Fibroblast of peridontal ligament (primary cell): ENCODE measurements at regions not wholly inside any gene's neighbourhood (a gene's known extent, or its start where the extent isn't known, plus 50 kb on each side); places are given as distances from the start of the nearest gene placed in this dataset.

ENCODE experiments used
- DNase-seq: peaks from one replicate; pipeline ENCODE4 v3.0.0-alpha.2; 2010; ENCODE audit errors: extremely low read depth

DNA sequence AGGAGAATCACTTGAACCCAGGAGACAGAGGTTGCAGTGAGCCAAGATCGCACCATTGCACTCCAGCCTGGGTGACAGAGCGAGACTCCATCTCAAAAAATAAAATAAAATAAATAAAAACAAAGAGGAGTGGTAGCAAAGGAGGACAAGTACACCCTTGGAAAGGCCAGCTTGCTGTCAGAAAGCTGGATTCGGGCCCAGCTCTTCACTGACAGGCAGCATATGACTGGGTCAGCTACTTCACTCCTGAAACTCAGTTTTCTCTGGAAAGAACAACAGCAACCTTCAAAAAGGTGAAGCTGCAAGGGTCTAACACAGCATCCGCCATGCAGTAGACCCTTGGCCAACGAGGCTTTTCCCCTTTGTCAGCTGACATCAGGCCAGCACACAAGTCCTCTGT, 156.0 kb upstream of the TIAM1 start:
- no peak for DNase-seq

DNA sequence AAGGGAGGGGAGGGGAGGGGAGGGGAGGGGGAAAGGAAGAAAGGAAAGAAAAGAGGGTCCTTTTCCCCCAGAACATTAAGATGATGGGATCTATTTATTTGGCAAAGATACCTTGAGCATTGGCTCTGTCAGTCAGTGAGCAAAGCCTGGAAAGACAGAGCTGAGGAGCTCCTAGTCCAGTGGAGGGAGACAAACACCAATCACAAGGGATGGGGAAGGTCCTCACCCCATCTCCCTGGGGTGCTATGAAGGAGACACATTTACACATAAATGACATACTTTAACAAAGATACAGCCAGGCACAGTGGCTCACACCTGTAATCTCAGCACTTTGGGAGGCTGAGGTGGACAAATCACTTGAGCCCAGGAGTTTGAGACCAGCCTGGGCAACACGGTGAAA, 154.9 kb upstream of the TIAM1 start:
- no peak for DNase-seq

DNA sequence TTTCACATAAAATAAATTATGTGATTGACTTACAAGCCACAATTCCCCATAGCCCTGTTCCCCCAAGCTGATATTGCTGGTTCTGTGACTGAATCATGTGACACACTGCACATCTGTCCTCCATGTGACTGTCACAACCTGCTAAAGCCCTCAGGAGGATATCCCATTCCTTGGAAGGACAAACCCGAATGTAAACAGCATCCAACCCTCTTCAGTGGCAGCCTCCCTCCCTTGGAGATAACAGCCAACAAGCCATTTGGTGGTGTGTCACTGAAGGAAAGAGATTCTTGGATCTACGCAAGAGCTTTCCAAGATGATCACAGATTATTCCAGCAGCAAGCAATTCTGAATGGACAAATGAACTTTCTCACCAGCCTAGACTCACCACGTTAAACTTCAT, 153.9 kb upstream of the TIAM1 start:
- no peak for DNase-seq

DNA sequence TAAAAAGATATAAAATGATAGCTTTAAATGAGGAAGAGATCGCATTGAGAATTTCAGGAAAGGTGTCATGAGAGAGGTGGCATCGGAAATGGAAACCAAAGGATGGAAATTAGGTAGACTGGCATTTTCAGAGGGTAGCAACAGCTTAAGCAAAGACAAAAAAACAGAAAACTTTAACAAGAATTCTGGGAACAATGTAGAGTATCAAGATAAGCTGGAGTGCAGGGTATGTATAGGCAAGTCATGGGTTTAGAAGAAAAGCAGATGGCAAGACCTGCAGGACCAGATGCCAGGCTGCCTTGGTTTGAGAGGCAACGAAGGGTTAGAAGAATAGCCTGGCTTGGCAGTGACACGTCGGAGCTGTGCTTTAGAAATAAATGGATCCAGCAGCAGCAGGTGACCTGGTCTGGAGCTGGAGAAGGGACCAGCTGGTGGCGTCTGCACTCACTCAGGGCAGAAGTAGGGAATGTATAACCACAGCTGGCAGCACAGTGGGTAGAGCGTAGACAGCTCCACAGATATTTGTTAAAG, 149.4 kb upstream of the TIAM1 start:
- DNase-seq = no peak

DNA sequence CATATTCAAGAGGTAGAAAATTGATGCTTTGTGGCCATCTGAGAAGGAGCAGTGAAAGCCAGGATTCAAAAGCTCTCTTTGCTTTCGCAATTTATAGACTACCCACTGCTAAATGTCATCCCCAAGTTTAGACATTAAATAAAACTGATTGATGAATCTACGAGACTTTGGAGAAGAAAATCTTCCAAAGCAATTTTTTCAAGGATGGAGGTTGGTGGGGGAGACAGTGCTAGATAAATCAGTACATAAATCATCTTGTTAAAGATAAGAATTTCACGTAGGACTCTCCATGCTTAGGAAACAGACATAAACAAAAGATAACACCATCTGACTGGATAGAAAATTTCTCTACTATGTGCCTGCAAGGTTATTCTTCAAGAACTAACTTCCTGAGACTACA, 147.6 kb upstream of the TIAM1 start:
- no peak for DNase-seq

DNA sequence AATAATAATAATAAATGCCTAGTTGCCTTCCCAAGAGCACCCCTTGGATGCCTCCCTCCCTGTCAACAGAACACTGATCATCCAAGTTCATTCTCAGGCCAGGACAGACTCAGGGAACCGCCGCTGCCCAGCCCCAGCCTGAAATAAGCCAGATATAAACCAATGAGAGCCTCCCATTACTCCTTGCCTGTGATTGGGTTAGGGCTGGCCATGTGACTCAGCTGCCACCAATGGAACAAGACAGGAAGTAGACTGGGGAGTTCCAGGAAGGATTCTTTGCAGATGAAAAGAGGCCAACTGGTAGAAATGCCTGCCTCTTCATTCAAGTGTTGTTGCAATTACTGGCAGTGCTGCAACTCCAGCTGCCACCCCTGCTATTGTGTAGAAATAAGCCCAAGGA, 146.4 kb upstream of the TIAM1 start:
- no peak for DNase-seq

DNA sequence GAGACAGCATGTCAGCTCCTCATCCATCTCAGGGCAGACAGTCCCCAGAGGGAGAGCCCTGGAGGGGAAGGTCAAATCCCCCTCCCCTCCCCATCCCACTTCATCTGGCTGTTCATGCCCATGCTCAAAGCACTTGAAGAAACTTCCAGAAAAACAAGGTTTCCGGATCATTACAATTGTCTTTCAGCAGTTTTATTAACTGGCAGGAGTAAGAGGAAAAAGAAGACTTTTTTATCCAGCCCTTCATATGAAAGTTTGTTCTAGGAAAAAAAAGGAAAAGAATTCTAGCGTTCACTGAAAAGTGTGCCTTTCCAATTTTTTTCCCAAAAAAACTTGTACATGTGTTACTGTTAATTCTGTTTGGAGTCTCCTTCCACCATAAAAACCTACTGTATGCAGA, 145.7 kb upstream of the TIAM1 start:
- no peak for DNase-seq

DNA sequence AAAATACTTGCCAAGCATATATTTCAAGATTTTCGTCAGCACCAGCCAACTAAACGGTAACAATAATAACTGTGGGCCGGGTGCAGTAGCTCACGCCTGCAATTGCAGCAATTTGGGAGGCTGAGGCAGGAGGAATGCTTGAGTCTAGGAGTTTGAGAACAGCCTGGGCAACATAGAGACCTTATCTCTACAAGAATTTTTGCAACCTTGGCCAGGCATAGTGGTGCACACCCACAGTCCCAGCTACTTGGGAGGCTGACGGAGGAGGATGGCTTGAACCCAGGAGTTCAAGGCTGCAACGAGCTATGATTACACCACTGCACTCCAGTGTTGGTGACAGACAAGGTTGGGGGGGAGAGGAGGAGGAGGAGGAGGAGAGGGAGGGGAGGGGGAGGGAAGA, 145.0 kb upstream of the TIAM1 start:
- DNase-seq = no peak

DNA sequence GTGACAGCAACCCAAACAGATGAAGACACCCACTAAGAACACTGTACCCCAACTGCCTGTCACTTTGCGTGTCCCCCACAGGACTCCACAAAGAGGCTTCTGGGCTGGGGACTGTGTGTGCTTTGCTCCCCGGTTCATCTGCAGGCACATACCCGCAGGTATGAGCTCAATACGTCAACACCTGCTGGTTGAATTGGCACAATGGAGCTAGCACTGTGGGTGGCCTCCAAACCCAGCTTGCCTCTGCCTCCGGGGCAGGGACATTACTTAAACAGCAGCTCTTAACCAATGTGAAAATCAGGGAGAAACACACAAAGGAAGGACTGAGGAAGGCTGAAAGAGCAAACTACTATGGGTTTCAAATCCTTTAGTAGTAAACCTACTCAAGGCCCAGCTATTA, 140.2 kb upstream of the TIAM1 start:
- DNase-seq = no peak

DNA sequence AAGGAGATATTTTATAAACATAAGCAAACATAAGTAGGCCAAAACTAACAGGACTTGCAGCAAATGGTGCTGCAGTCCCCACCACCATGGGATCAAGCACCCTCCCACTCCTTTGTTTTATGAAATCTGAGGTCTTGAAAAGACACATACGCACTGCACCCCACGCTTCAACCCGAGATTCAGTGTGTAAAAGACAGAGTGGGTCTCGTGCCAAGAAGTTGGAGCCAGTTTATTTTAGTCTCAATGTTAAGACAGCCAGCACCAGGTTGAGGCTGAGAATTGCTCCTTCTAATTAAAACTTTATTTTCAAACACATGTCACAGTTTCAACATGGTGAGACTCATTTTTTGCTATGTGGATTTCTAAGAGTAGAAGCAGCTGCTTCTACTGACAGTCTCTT, 139.1 kb upstream of the TIAM1 start:
- DNase-seq = no peak

DNA sequence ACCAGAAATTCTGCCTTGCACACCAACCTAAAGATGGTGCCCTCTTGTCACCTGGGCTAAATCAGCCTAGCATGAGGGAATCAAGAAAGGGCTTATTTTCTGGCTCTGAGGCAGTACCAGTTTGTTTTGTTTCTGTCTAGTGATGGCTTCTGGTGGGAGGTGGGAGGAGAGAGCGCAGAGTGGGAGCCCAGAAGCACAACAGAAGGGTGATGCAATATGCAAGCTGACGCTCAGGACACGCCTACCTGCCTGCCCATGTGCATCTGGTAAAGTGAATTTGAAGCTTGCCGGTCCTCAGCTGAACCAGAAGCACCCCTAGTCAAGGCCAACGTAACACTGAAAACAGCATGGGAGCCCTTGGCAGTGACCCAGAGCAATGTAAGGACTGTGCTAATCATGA, 138.4 kb upstream of the TIAM1 start:
- DNase-seq = no peak

DNA sequence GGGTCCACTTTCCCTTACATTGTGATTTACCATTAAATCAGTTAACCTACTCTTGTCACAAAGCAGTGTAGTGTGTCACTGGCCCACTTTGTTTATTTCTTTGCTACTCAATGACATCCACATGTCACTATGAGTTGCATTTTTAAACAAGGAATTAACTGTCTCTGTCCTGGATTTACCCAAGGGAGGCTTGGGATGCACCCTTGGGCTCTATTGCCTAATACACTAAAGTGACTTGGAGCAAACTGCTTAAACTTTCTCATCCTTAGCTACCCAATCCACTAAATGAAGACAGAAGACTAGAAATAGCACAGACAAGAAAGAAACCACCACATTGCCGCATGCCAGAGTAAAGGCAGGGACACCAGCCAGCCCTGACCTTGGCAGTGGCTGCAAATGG, 136.2 kb upstream of the TIAM1 start:
- no peak for DNase-seq

DNA sequence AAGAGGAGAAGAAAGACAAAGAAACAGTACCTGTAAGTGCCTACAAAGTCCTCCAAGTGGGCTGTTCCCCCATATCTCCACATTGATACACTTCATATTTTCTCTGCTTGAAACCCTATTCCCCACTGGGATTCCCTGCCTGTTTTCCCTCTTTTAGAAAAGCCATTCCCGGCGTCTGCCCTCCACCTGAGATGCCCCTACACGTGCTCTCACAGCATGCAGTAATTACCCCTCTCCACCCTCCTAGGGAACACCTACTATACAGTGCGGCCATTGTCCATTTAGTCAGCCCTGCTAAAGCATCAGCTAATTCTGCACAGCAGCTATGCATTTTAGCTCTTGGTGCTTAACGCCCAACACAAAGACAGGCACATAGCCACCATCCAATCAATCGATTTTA, 135.7 kb upstream of the TIAM1 start:
- DNase-seq = no peak

DNA sequence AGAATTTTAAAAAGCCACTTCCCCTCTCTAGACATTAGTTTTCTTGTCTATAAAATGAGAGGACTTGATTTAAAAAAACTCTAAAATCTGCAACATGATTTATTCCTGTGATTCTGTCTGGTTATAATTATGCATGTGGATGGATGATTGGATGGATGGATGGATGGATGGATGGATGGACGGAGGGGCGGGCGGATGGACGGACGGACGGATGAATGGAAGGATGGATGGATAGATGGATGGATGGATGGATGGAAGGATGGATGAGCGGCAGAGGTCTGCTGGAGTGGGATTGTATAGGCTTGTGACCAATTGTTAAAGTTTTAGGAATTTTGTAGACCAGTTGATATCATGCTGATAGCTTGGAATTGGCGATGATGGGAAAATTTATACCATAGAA, 135.2 kb upstream of the TIAM1 start:
- no peak for DNase-seq

DNA sequence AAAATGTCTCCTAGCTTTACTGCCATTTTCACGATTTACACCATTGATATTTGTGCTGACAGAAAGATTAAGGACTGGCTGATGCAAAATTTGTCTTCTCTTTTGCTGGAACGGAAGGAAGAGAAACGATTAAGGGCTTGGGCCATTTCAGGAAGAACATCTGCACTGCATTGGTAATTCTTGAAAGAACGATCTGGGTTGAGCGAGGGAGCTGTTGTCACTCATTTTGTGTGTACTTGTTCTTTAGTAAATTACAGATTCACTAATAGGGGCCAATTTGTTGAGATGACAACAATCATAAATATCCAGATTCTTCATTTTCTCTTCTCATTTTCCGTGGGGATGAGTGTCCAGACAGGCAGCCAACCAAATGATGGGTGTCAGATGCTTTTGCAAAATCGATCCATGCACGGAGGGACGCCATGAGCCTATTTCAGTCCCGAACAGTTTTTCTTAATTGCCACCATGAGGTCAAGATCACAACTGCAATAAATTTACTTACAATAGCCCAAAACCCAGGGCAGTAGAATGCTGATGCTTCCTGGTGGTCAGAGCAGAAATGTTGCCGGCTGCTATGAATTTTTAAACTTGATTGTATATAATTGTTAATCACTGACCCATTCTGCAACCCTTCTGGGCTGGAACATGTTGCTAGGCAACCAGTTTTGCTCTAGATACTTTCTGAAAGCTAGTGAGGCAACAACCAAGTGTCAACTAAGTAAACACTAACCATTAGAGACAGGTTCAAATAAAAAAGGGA, 132.4 kb upstream of the TIAM1 start:
- DNase-seq = peak; percentile 0

DNA sequence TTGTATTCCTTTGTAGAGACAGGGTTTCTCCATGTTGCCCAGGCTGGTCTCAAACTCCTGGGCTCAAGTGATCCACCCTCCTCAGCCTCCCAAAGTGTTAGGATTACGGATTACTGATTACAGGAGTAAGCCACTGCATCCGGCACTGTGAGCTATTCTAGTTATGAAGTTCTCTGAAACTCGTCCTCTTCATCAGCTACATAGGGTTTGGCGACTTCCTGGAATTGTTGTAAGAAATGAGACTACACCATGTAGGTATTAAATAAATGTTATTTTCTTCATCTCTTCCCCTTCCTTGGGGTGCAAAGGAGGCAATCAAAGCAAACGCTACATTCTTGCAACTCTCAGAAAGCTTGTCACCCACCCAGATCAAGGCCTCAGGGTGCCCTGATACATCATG, 131.2 kb upstream of the TIAM1 start:
- no peak for DNase-seq

DNA sequence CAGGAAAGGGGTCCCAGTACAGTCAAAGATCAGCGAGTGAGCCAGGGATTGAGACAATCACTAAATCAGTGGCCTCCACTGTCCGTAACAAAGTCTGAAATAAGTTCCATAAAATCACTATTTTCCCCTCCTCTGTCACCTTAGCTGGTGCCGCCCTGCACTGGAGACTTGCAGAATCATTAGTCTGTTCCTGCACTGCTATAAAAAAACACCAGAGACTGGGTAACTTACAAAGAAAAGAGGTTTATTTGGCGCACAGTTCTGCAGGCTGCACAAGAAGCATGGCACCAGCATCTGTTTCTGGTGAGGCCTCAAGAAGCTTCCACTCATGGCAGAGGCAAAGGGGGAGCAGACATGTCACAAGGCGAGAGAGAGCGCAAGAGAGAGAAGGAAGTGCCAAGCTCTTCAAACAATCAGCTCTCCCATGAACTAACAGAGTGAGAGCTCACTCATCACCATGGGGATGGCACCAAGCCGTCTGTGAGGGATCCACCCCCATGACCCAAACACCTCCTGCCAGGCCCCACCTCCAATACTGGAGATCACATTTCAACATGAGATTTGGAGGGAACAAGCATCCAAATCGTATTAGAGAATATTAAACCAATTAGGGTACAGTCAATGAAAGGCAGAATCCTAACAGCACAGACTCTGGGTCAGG, 129.8 kb upstream of the TIAM1 start:
- DNase-seq = no peak

DNA sequence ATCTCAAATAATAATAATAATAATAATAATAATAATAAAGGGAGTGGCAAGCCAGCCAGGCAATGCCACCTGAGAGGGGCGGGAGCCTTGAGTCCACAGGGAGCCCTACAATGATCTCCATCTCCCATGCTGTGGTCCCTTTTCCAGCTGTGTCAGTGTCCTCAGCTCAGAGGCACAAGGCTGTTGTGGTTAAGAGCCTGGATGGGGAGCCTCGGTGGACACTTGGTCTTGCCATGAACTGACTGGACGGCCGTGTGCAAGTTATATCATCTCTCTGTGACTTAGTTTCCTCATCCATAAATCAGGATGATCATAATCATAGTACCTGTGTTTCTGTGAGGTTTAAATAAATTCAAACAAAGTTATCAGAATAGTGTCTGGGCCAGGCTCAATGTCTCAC, 127.8 kb upstream of the TIAM1 start:
- DNase-seq = no peak

DNA sequence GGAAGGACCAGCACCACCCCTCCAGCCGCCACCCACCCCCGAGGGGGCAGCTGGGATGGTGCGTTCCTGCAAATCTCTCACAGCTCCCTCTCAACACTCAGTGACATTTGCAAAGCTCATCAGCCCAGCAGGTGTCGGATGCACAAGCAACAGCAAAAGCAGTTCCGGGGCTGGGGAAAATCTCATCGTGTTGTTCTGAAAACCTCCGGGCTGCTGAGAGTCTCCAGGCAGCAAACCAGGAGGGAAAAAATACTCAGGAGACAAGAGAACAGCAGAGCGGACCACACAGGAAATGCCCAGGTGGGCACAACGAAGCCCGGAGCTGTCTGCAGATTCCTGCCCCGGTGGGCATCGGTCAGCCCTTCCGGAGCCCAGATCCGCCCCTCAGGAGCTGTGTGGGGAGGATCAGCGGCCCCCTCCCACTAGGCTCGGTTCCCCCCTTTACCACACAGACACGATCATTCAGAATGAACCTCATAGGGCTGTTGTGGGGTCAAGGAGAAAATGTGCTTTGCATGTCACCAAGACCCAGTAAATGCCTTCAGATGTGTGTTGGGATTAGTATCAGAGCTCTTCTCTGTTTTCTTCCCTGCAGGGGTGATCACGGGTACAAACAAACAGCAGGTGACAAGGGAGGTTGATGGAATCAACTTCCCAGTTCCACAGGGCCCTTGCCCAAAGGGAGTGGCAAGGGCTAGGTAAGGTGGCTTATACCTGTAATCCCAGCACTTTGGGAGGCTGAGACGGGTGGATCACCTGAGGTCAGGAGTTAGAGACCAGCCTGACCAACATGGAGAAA, 127.0 kb upstream of the TIAM1 start:
- DNase-seq = no peak

DNA sequence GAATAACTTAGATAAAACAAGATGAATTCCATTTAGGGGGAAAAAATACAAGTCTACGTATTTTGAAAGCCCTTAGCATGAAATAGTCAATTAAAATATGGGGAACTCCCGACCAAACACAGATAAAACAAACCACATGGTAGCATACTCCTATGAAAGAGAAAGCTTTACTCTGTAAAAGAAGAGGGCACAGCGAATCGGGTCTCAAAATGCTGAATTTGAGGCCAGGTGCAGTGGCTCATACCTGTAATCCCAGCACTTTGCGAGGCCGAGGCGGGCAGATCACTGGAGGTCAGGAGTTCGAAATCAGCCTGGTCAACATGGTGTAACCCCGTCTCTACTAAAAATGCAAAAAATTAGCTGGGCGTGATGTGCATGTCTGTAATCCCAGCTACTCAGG, 116.9 kb upstream of the TIAM1 start:
- no peak for DNase-seq

DNA sequence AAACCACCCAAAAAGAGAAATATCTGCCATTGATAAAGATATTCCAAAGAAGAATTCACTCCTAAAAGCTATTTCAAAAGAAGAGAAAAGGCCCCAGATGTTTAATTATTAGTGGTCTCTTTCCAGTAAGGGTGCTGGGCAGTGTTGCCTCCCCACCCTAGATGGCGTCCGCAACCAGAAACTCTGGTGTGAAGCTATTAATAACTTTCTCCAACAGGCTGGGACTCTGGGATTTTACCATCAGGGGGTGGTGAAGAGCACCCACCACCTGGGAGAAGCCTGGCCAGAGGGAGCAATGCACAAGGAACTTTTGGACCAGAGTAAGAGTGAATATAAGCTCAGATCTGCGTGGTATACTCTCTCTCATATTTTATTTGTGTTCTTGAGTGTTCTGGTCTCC, 115.4 kb upstream of the TIAM1 start:
- no peak for DNase-seq

DNA sequence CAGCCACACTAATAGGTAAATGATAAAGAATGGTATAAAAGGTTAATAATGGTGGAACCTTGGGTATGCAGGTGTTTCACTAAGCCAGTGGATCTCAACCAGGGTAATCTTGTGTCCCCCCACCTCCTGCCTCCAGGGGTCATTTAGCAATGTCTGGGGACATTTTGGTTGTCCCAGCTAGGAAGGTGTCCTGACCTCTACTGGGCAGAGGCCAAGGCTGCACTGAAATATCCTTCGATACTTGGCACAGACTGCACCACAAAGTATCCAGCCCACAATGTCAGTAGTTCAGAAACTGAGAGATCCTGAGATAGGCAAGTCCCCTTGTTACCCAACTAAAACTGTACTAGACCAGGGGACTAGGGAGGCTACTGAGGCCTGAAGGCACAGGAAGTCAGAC, 113.6 kb upstream of the TIAM1 start:
- DNase-seq = no peak

DNA sequence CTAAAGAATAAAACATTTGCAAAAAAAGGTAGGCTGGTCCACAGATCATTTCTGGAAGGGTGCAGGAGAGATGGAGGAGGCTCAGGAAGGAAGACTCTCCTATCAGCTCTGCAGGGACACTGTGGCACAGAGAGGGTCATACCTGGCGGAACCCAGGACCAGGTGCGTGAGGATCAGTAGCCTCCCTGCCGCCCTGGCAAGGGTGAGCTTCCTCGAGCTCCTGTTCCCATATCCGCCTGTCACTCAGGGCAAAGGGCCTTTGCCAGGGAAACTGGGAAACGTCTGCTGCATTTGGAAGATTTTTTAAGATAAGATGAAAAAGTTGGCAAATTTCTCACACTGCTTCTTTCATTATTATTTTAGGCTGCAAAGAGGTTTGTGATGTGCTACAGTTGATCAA, 112.1 kb upstream of the TIAM1 start:
- no peak for DNase-seq
